GM12878 (cell line): ENCODE measurements at regions not wholly inside any gene's neighbourhood (a gene's known extent, or its start where the extent isn't known, plus 50 kb on each side); places are given as distances from the start of the nearest gene placed in this dataset.

Source experiments
- ATAC-seq: fragments of 200-7000 bp; cut with Tn5 transposase; 3 replicates; pipeline ENCODE4 v1.9.1; 2020; ENCODE audit warnings: mild to moderate bottlenecking, moderate library complexity
- BruUV-seq: library from RNA; stranded (reverse); fragments of 400-500 nt; replicated peaks from 2 replicates; lab custom pipeline; 2021; lab: Mats Ljungman, UMichigan
- CTCF ChIA-PET: fragments of 300-600 bp; sonication (Branson Sonifier 250); formaldehyde crosslinking; extraction: SDS; loops from one replicate; lab custom pipeline; 2021; ENCODE audit warnings: inconsistent platforms; lab: Yijun Ruan, JAX
- POLR2A ChIA-PET: fragments of 350-600 bp; formaldehyde crosslinking; extraction: SDS; loops from one replicate; lab custom pipeline; 2021; ENCODE audit warnings: inconsistent platforms; lab: Charles Lee
- RAD21 ChIA-PET: fragments of 300-600 bp; sonication (Branson Sonifier 250); formaldehyde crosslinking; loops from one replicate; lab custom pipeline; 2023; ENCODE audit warnings: antibody characterized with exemption; ENCODE audit not compliant: unreplicated experiment; lab: Charles Lee
- SMC1A ChIA-PET: fragments of 300-600 bp; sonication (Branson Sonifier 250); formaldehyde crosslinking; loops from one replicate; lab custom pipeline; 2023; ENCODE audit not compliant: unreplicated experiment, uncharacterized antibody; lab: Charles Lee
- DNase-seq: peaks from one replicate; pipeline ENCODE4 v3.0.0-alpha.2; 2011; ENCODE audit warnings: low read depth, low spot score
- FAIRE-seq: peaks from 3 replicates; lab custom pipeline; 2011; peaks lifted over from hg19 to GRCh38; lab: Jason Lieb, UNC
- H2AFZ ChIP-seq: 2 replicates; pipeline ENCODE4 v1.6.0; 2011; ENCODE audit warnings: low read depth, low read length, control low read depth; ENCODE audit not compliant: control insufficient read depth
- H3K27ac ChIP-seq: 2 replicates; pipeline ENCODE4 v1.5.1; 2011; ENCODE audit warnings: control low read depth; ENCODE audit not compliant: control insufficient read depth, insufficient read depth
- H3K27me3 ChIP-seq, 2 experiments: replicated peaks in 1 of 2; 2 replicates each; pipeline versions ENCODE4 v1.6.0 to v1.6.1; 2011; ENCODE audit warnings: low read length in 1 of 2; ENCODE audit not compliant: control insufficient read depth in 2 of 2, insufficient read depth in 2 of 2
- H3K36me3 ChIP-seq, 2 experiments: 2 replicates each; pipeline ENCODE4 v1.5.1; 2011; ENCODE audit warnings: low read length in 1 of 2; ENCODE audit not compliant: control insufficient read depth in 2 of 2, insufficient read depth in 2 of 2
- H3K4me1 ChIP-seq: 2 replicates; pipeline ENCODE4 v1.6.1; 2011; ENCODE audit warnings: mild to moderate bottlenecking, low read length, moderate library complexity, mixed read lengths; ENCODE audit not compliant: control insufficient read depth, insufficient read depth
- H3K4me2 ChIP-seq: 2 replicates; pipeline ENCODE4 v1.6.0; 2011; ENCODE audit warnings: control low read depth; ENCODE audit not compliant: control insufficient read depth, insufficient read depth
- H3K4me3 ChIP-seq: fragments of 200-600 bp; sonication (generic); 2 replicates; pipeline ENCODE4 v1.5.1; 2016
- H3K79me2 ChIP-seq: 2 replicates; pipeline ENCODE4 v1.6.0; 2011; ENCODE audit warnings: low read length; ENCODE audit not compliant: control insufficient read depth, insufficient read depth
- H3K9ac ChIP-seq: 2 replicates; pipeline ENCODE4 v1.8.0; 2011; ENCODE audit warnings: low read length, control low read depth, mixed read lengths; ENCODE audit not compliant: control insufficient read depth, insufficient read depth
- H3K9me3 ChIP-seq: replicated peaks from 3 replicates; pipeline ENCODE4 v1.5.1; 2011; ENCODE audit warnings: mild to moderate bottlenecking, low read length; ENCODE audit not compliant: control insufficient read depth, insufficient read depth
- H4K20me1 ChIP-seq: 2 replicates; pipeline ENCODE4 v1.6.0; 2011; ENCODE audit not compliant: control insufficient read depth, insufficient read depth
- BACH1 ChIP-seq: fragments of 450-650 bp; IDR thresholded peaks from 2 replicates; pipeline ENCODE4 v1.6.1; 2017; ENCODE audit warnings: mild to moderate bottlenecking, borderline replicate concordance
- CBX3 ChIP-seq: fragments of 200-600 bp; sonication (generic); IDR thresholded peaks from 2 replicates; pipeline ENCODE4 v1.6.1; 2016; ENCODE audit warnings: low read depth, borderline replicate concordance
- DPF2 ChIP-seq: fragments of 450-650 bp; IDR thresholded peaks from 2 replicates; pipeline ENCODE4 v1.6.1; 2017; ENCODE audit warnings: mild to moderate bottlenecking
- FOXK2 ChIP-seq: fragments of 450-650 bp; IDR thresholded peaks from 2 replicates; pipeline ENCODE4 v1.6.1; 2017; ENCODE audit warnings: mild to moderate bottlenecking, moderate library complexity
- IKZF1 ChIP-seq: fragments of 450-650 bp; conservative IDR thresholded peaks from 2 replicates; pipeline ENCODE4 v1.6.1; 2017; ENCODE audit warnings: antibody characterized with exemption, mild to moderate bottlenecking
- POU2F2 ChIP-seq: IDR thresholded peaks from 3 replicates; pipeline ENCODE4 v1.6.1; 2011; ENCODE audit warnings: low read depth, mild to moderate bottlenecking, low read length, borderline replicate concordance
- RAD21 ChIP-seq: IDR thresholded peaks from 2 replicates; pipeline ENCODE4 v1.6.1; 2011; ENCODE audit warnings: mild to moderate bottlenecking, low read depth, low read length, moderate library complexity; ENCODE audit not compliant: insufficient read depth
- RCOR1 ChIP-seq: conservative IDR thresholded peaks from 2 replicates; pipeline ENCODE4 v1.6.1; 2012; ENCODE audit warnings: low read depth, low read length, improper control_type of control experiment
- SKIL ChIP-seq: fragments of 450-650 bp; IDR thresholded peaks from 2 replicates; pipeline ENCODE4 v1.6.1; 2017; ENCODE audit warnings: mild to moderate bottlenecking, low read depth, inconsistent platforms; ENCODE audit not compliant: poor library complexity, severe bottlenecking
- SMAD5 ChIP-seq: IDR thresholded peaks from 2 replicates; pipeline ENCODE4 v1.6.1; 2016; ENCODE audit warnings: antibody characterized with exemption, low read depth
- TCF3 ChIP-seq: IDR thresholded peaks from 2 replicates; pipeline ENCODE4 v1.6.1; 2012; ENCODE audit warnings: low read depth, mild to moderate bottlenecking, low read length, borderline replicate concordance; ENCODE audit not compliant: insufficient read depth
- ZNF207 ChIP-seq: fragments of 450-650 bp; IDR thresholded peaks from 2 replicates; pipeline ENCODE4 v1.6.1; 2014; ENCODE audit warnings: antibody characterized with exemption, mild to moderate bottlenecking, borderline replicate concordance
- in situ Hi-C: fragments of 300-500 bp; cut with MboI; formaldehyde crosslinking; loops from 9 replicates; pipeline ENCODE4 v1.14.3; 2018; ENCODE audit warnings: mixed read lengths
- intact Hi-C: fragments of 100-400 bp; cut with micrococcal nuclease; formaldehyde crosslinking; loops from one replicate; pipeline ENCODE4 v1.14.2; 2022; ENCODE audit not compliant: unreplicated experiment
- TF ChIP-seq, protein P1 (sequence below): fragments of 450-650 bp; IDR thresholded peaks from 2 replicates; pipeline ENCODE4 v1.6.1; 2017; ENCODE audit warnings: mild to moderate bottlenecking

- H3K4me1 ChIP-seq = no peaks in the 10 kb centered on the region
- H3K79me2 ChIP-seq = no peaks in the 10 kb centered on the region
- H3K27me3 ChIP-seq = no peaks in the 10 kb centered on the region
- ChIA-PET SMC1A (interaction anchor here (1.3 kb wide), 1 partner anchor 12 kb away, joined by 3 read pairs; no protein-coding TSS in a partner anchor), POLR2A (no interaction called here), CTCF (no interaction called here), RAD21 (no interaction called here)
- no peak overlapping the region for H3K9ac ChIP-seq
- no peak overlapping the region for H3K27ac ChIP-seq
- H2AFZ ChIP-seq = no peak overlapping the region
- no peak overlapping the region for H3K4me3 ChIP-seq
- DNase-seq (no peak), ATAC-seq (no peak), FAIRE-seq (no peak)
- no peak for TF ChIP-seq RCOR1
- no peak for TF ChIP-seq TCF3
- no peak for TF ChIP-seq IKZF1
- TF ChIP-seq, protein P1, sequence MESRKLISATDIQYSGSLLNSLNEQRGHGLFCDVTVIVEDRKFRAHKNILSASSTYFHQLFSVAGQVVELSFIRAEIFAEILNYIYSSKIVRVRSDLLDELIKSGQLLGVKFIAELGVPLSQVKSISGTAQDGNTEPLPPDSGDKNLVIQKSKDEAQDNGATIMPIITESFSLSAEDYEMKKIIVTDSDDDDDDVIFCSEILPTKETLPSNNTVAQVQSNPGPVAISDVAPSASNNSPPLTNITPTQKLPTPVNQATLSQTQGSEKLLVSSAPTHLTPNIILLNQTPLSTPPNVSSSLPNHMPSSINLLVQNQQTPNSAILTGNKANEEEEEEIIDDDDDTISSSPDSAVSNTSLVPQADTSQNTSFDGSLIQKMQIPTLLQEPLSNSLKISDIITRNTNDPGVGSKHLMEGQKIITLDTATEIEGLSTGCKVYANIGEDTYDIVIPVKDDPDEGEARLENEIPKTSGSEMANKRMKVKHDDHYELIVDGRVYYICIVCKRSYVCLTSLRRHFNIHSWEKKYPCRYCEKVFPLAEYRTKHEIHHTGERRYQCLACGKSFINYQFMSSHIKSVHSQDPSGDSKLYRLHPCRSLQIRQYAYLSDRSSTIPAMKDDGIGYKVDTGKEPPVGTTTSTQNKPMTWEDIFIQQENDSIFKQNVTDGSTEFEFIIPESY = no peak
- TF ChIP-seq POU2F2 = no peak
- no peak for TF ChIP-seq SMAD5
- TF ChIP-seq ZNF207 = no peak
- no peak overlapping the region for H3K4me2 ChIP-seq
- intact Hi-C loops = no loop called here
- H3K36me3 ChIP-seq = no peaks in the 10 kb centered on the region
- H3K9me3 ChIP-seq = no peaks in the 10 kb centered on the region
- no peaks in the 10 kb centered on the region for H4K20me1 ChIP-seq
- BruUV-seq = no TSS peak
- in situ Hi-C loops = no loop called here
These were observed 123.5 kb upstream of the EMCN start for GRCh38 chr4:100641336-100641735.

- DNase-seq (no peak), ATAC-seq (no peak), FAIRE-seq (no peak)
- Histone ChIP-seq H3K36me3 (no peaks in the 10 kb centered on the region), H3K4me2 (no peak overlapping the region), H3K27me3 (no peaks in the 10 kb centered on the region), H3K27ac (no peak overlapping the region), H2AFZ (no peak overlapping the region), H4K20me1 (no peaks in the 10 kb centered on the region), H3K4me3 (no peak overlapping the region), H3K9ac (no peak overlapping the region), H3K9me3 (no peaks in the 10 kb centered on the region), H3K4me1 (no peaks in the 10 kb centered on the region), H3K79me2 (no peaks in the 10 kb centered on the region)
- CTCF ChIA-PET = interaction anchor here (1.5 kb wide), 1 partner anchor 543 kb away, joined by 5 read pairs; no protein-coding TSS in a partner anchor
- BruUV-seq = no TSS peak
- no peak for TF ChIP-seq BACH1
- no peak for TF ChIP-seq SKIL
- no peak for TF ChIP-seq CBX3
- TF ChIP-seq DPF2 = no peak
- no peak for TF ChIP-seq RAD21
- no peak for TF ChIP-seq FOXK2
- POLR2A ChIA-PET = no interaction called here
- in situ Hi-C loops (no loop called here), intact Hi-C loops (no loop called here)
- SMC1A ChIA-PET = no interaction called here
- RAD21 ChIA-PET = no interaction called here
These were observed 118.1 kb upstream of the EMCN start for GRCh38 chr4:100635899-100636298.
